ENCODE measurements at regions not wholly inside any gene's neighbourhood (a gene's known extent, or its start where the extent isn't known, plus 50 kb on each side); places are given as distances from the start of the nearest gene placed in this dataset.
"Not testable (repeated sequence)": the region's sequence is repeated elsewhere in the genome, so short reads cannot be mapped to it uniquely, and the experiment has no call there.

GRCh38 chr13:22789027-22789593 is 391.7 kb upstream of the SGCG start:
- no peak for DNase-seq (ENCODE audit: low read depth)
- in situ Hi-C loops (cut with HindIII; ENCODE audit: low pct_unique_long_range_greater_than_20kb, low sequenced_read_pairs) = no loop called here

DNA sequence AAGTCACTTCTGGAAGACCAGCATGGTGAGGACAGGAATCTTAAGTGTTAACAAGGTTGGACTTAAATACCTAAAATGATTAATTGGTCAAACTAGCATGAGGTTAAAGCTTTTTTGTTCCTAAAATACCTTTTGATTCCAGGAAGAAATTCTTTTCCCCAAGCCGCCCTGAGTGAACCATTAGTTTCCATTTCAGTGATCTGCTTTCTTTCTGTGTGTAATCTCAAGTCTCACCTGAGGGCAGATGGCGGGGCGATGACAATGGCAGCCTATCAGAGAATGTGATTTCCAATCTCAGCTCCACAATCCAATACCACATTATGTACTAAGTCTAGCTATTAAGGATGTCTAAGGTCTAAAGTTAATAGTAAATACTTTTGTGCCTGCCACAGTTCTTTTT is 390.9 kb upstream of the SGCG start:
- in situ Hi-C loops (cut with HindIII; ENCODE audit: low pct_unique_long_range_greater_than_20kb, low sequenced_read_pairs) = no loop called here
- DNase-seq (ENCODE audit: low read depth) = no peak

DNA sequence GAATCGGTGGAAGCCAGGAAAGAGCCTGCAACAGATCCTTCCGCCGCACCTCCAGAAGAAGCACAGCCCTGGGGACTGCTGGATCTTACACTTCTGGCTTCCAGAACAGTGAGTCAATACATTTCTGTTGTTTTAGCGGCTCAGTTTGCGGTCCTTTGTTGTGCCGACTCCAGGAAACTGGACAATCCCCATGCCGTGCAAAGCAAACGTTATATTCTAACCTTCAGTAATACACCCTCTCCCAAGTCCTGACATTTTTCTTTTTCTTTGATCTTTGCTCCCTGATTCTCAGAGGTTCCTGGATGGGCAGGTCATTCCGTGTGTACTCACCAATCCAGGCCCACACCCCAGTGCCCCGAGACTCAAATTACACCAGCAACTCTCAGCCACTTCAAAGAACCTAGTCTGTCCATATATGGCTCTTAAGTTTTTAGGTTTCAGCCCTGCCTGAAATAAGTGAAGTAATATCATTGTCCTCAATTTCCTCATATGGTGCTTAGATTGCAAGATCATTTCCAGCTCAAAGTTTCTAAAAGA is 387.1 kb upstream of the SGCG start:
- DNase-seq (ENCODE audit: low read depth) = no peak
- in situ Hi-C loops (cut with HindIII; ENCODE audit: low pct_unique_long_range_greater_than_20kb, low sequenced_read_pairs) = no loop called here

DNA sequence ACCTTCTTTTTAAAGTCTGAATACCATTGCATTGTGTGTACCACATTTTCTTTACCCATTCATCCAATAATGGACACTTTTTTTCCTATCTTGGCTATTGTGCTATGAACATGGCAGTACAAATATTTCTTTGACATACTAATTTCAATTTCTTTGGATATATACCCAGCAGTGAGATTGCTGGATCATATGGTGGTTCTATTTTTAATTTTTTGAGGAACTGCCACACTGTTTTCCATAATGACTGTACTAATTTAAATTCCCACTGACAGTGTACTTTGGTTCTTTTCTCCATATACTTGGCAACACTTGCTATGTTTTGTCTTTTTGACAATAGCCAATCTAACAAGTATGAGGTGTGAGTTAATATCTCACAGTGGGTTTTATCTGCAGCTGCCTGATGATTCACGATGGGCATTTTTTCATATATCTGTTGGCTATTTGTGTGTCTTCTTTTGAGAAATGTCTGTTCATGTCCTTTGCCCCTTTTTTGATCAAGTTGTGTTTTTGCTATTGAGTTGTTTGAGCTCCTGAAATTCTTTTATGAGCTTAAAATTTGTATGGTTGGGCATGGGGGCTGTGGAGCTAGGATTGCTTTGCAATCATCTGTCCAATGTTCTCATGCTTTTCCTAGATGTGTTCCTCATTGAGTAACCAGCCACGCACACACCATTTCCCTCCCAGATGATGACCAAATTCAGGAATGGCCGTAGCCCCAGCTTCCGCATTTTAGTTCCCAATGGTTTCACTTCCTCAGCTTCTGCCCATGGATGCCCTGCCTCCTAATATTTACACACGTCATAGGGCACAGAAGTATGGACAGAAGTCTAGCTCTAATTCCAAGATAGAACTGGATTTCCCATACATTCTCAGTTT is 380.0 kb upstream of the SGCG start:
- in situ Hi-C loops (cut with HindIII; ENCODE audit: low pct_unique_long_range_greater_than_20kb, low sequenced_read_pairs) = no loop called here
- DNase-seq (ENCODE audit: low read depth) = no peak

DNA sequence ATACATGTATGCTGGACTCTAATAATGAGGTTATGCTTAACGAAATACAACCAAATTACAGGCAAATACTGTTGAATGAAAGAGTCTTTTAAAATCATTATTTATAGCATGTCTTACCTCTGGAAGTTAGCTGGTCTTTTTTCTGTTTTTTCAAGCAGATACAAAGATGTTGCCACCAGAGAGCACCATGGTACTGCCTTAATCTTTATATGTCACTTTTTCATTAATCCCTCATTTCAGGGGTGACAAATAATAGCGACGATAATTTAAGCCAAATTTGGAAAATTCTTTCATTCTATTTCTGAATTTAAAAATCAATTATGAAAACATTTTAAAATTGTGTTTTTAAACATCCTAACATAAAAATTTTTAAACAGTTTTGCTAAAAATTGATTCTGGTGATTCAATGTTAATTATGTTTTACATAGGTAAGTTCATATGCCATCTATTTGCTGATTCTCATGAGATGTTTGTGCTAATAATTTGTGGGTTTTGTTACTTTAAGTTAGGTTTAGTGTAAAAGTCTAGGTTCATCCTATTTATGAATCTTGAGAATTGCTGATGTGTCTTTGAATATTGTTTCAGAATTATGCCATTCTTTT is 379.3 kb upstream of the SGCG start:
- DNase-seq (ENCODE audit: low read depth) = peak; percentile 40
- in situ Hi-C loops (cut with HindIII; ENCODE audit: low pct_unique_long_range_greater_than_20kb, low sequenced_read_pairs) = no loop called here

GRCh38 chr13:22812793-22813192 is 368.0 kb upstream of the SGCG start:
- in situ Hi-C loops (cut with HindIII; ENCODE audit: low pct_unique_long_range_greater_than_20kb, low sequenced_read_pairs) = no loop called here
- peak; percentile 22 for DNase-seq (ENCODE audit: low read depth)

- in situ Hi-C loops (cut with HindIII; ENCODE audit: low pct_unique_long_range_greater_than_20kb, low sequenced_read_pairs) = not testable (repeated sequence)
- peak; percentile 60 for DNase-seq (ENCODE audit: low read depth)
Measured at GRCh38 chr13:22813531-22814377, 367.0 kb upstream of the SGCG start.

GRCh38 chr13:22814433-22814832 is 366.3 kb upstream of the SGCG start:
- in situ Hi-C loops (cut with HindIII; ENCODE audit: low pct_unique_long_range_greater_than_20kb, low sequenced_read_pairs) = not testable (repeated sequence)
- peak; percentile 8 for DNase-seq (ENCODE audit: low read depth)

- in situ Hi-C loops (cut with HindIII; ENCODE audit: low pct_unique_long_range_greater_than_20kb, low sequenced_read_pairs) = no loop called here
- no peak for DNase-seq (ENCODE audit: low read depth)
Measured at GRCh38 chr13:22821589-22821988, 359.2 kb upstream of the SGCG start.

GRCh38 chr13:22825186-22825585 is 355.6 kb upstream of the SGCG start:
- in situ Hi-C loops (cut with HindIII; ENCODE audit: low pct_unique_long_range_greater_than_20kb, low sequenced_read_pairs) = no loop called here
- DNase-seq (ENCODE audit: low read depth) = no peak

DNA sequence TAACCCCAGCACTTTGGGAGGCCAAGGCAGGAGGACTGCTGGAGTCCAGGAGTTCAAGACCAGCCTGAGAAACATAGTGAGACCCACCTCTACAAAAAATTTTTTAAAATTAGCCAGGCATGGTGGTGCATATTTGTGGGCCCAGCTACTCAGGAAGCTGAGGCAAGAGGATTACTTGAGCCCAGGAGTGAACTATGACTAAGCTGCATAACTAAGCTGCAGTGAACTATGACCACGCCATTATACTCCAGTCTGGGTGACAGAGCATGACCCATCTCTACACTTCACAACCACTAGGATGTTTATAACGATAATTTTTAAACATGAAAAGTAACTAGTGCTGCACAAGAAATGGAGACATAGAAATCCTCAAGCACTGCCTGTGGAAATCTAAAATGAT is 352.7 kb upstream of the SGCG start:
- DNase-seq (ENCODE audit: low read depth) = peak; percentile 82
- in situ Hi-C loops (cut with HindIII; ENCODE audit: low pct_unique_long_range_greater_than_20kb, low sequenced_read_pairs) = no loop called here

GRCh38 chr13:22836475-22836874 is 344.3 kb upstream of the SGCG start:
- in situ Hi-C loops (cut with HindIII; ENCODE audit: low pct_unique_long_range_greater_than_20kb, low sequenced_read_pairs) = no loop called here
- DNase-seq (ENCODE audit: low read depth) = no peak

DNA sequence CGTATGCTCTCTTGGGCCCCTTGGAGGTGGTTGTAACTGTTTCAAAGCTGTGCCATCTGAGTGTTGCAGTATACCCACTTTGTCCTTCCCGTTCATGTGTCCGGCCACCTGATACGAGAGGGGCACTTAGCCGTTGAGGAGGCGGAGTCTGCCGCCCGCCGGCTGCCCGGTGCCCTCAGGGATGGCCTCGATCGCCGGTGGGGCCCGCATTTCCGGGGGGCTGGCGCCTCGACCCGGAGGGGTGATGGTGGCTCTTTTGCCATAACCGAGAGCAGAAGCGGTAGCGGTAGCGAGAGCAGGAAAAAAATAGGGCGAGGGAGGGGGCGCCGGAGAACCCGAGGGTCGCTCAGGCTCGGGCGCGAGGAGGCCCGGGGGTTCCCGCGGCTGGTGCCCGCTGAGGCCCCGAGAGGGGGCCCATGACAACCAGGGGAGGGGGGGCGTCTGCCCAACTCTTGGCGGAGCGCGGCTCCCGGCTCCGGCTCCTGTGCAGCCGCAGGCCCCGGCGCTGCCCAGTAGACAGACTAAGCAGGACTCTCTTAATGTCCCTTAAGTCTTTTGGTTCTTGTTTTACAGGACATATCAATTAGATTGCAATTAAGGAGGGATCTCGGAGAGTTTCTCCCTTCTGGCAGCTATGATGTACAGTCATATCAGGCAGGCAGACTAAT is 342.7 kb upstream of the SGCG start:
- in situ Hi-C loops (cut with HindIII; ENCODE audit: low pct_unique_long_range_greater_than_20kb, low sequenced_read_pairs) = no loop called here
- DNase-seq (ENCODE audit: low read depth) = no peak

GRCh38 chr13:22839603-22840530 is 340.9 kb upstream of the SGCG start:
- DNase-seq (ENCODE audit: low read depth) = peak; percentile 39
- in situ Hi-C loops (cut with HindIII; ENCODE audit: low pct_unique_long_range_greater_than_20kb, low sequenced_read_pairs) = no loop called here

DNA sequence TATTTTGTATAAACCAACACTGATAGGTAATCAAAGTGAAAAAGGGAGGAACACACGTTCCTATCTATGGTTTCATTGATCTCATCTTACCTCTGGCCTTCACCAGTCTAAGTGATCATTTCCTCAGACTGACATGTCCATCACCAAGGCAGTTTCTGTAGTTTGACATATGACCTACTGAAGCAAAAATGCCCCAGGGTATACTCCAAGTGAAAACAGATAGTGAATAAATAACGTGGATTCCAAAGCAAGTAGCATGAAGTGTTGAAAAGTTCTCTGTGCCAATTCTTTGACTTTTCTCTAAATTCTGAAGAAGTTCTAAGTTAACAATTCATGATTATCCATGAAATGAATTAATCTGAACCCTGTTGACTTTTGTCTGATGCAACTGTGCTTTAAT is 334.2 kb upstream of the SGCG start:
- no peak for DNase-seq (ENCODE audit: low read depth)
- in situ Hi-C loops (cut with HindIII; ENCODE audit: low pct_unique_long_range_greater_than_20kb, low sequenced_read_pairs) = no loop called here

GRCh38 chr13:22848539-22849052 is 332.2 kb upstream of the SGCG start:
- peak; percentile 94 for DNase-seq (ENCODE audit: low read depth)
- in situ Hi-C loops (cut with HindIII; ENCODE audit: low pct_unique_long_range_greater_than_20kb, low sequenced_read_pairs) = no loop called here

GRCh38 chr13:22855926-22856325 is 324.9 kb upstream of the SGCG start:
- no peak for DNase-seq (ENCODE audit: low read depth)
- in situ Hi-C loops (cut with HindIII; ENCODE audit: low pct_unique_long_range_greater_than_20kb, low sequenced_read_pairs) = no loop called here

All from Caki2 (cell line).